A673 (cell line): ENCODE measurements at regions not wholly inside any gene's neighbourhood (a gene's known extent, or its start where the extent isn't known, plus 50 kb on each side); places are given as distances from the start of the nearest gene placed in this dataset.

ENCODE experiments used
- BruUV-seq: library from RNA; stranded (reverse); fragments of 400-500 nt; replicated peaks from 2 replicates; lab custom pipeline; 2021; lab: Mats Ljungman, UMichigan
- CTCF ChIA-PET: fragments of 300-600 bp; sonication (Branson Sonifier 250); formaldehyde crosslinking; loops from one replicate; lab custom pipeline; 2022; ENCODE audit warnings: antibody characterized with exemption; lab: Charles Lee
- POLR2A ChIA-PET: fragments of 300-600 bp; sonication (Branson Sonifier 250); formaldehyde crosslinking; loops from one replicate; lab custom pipeline; 2022; ENCODE audit warnings: antibody characterized with exemption; ENCODE audit not compliant: low non-redundant PET; lab: Charles Lee
- DNase-seq: peaks from one replicate; pipeline ENCODE4 v3.0.0-alpha.2; 2015; ENCODE audit warnings: low spot score
- H3K27ac ChIP-seq: fragments of 200-600 bp; sonication (generic); 2 replicates; pipeline ENCODE4 v1.5.1; 2016; ENCODE audit warnings: mixed run types, low read depth, mild to moderate bottlenecking, mixed read lengths, antibody characterized with exemption, low read length; ENCODE audit not compliant: poor library complexity, severe bottlenecking
- H3K27me3 ChIP-seq: fragments of 200-600 bp; sonication (generic); replicated peaks from 2 replicates; pipeline ENCODE4 v1.6.1; 2017; ENCODE audit warnings: mixed run types, low read depth, mild to moderate bottlenecking, mixed read lengths, antibody characterized with exemption, low read length; ENCODE audit not compliant: insufficient read depth, poor library complexity
- H3K36me3 ChIP-seq: fragments of 200-600 bp; sonication (generic); 2 replicates; pipeline ENCODE4 v1.6.1; 2016; ENCODE audit warnings: mixed run types, mild to moderate bottlenecking, mixed read lengths, antibody characterized with exemption, low read length; ENCODE audit not compliant: insufficient read depth, poor library complexity, severe bottlenecking
- H3K4me1 ChIP-seq: fragments of 200-600 bp; sonication (generic); 2 replicates; pipeline ENCODE4 v1.6.1; 2017; ENCODE audit warnings: mixed run types, mild to moderate bottlenecking, mixed read lengths, antibody characterized with exemption, low read length; ENCODE audit not compliant: insufficient read depth, poor library complexity, severe bottlenecking
- H3K4me3 ChIP-seq: fragments of 200-600 bp; sonication (generic); 2 replicates; pipeline ENCODE4 v1.5.1; 2016; ENCODE audit warnings: low read depth, mixed run types, mild to moderate bottlenecking, mixed read lengths, low read length; ENCODE audit not compliant: poor library complexity, severe bottlenecking
- H3K9me3 ChIP-seq: fragments of 200-600 bp; sonication (generic); 2 replicates; pipeline ENCODE4 v1.6.1; 2016; ENCODE audit warnings: mixed run types, low read depth, mild to moderate bottlenecking, mixed read lengths, antibody characterized with exemption, low read length; ENCODE audit not compliant: poor library complexity, severe bottlenecking
- EZH2 ChIP-seq: fragments of 200-600 bp; sonication (generic); IDR thresholded peaks from 2 replicates; pipeline ENCODE4 v1.6.1; 2017; ENCODE audit warnings: borderline replicate concordance, low read depth, mild to moderate bottlenecking, mixed read lengths, antibody characterized with exemption, low read length; ENCODE audit not compliant: poor library complexity, severe bottlenecking
- intact Hi-C: fragments of 100-400 bp; cut with micrococcal nuclease; formaldehyde crosslinking; loops from one replicate; pipeline ENCODE4 v1.10.0; 2022; ENCODE audit not compliant: unreplicated experiment
- TF ChIP-seq, protein P1 (sequence below): fragments of 300-800, 200-600 bp; sonication (generic); conservative IDR thresholded peaks from 2 replicates; pipeline ENCODE4 v1.5.1; 2017; ENCODE audit warnings: low read depth, mild to moderate bottlenecking, antibody characterized with exemption, low read length, moderate library complexity, mixed read lengths

DNA sequence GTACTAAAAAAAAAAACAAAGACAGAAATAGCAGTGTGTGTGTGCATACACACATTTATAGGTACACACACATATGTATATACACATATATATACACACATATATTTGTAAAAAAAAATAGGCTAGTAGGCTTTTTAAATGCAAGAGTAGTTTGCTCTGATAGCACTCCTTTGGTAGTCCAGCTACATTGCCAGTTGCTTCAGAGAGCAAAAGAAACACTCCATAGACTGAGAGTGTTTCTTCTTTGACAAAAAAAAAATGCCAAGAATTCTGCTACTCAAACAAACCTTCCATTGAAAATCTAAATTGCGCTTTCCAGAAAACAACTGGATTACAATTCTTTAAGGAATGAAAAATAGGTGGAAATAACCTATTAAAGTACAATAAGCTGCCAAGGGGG lies 365.9 kb upstream of the GALNT5 start:
- intact Hi-C loops: loop anchor here (2.0 to 5.0 kb wide), 5 partner anchors 155 to 1514 kb away; no protein-coding TSS in a partner anchor
- Histone ChIP-seq H3K9me3 (no peaks in the 10 kb centered on the region), H3K4me3 (no peak overlapping the region), H3K27ac (no peak overlapping the region), H3K4me1 (no peaks in the 10 kb centered on the region), H3K36me3 (no peaks in the 10 kb centered on the region), H3K27me3 (peaks cover 14% of the 10 kb centered on the region)
- POLR2A ChIA-PET: no interaction called here
- no peak for TF ChIP-seq EZH2
- TF ChIP-seq, protein P1, sequence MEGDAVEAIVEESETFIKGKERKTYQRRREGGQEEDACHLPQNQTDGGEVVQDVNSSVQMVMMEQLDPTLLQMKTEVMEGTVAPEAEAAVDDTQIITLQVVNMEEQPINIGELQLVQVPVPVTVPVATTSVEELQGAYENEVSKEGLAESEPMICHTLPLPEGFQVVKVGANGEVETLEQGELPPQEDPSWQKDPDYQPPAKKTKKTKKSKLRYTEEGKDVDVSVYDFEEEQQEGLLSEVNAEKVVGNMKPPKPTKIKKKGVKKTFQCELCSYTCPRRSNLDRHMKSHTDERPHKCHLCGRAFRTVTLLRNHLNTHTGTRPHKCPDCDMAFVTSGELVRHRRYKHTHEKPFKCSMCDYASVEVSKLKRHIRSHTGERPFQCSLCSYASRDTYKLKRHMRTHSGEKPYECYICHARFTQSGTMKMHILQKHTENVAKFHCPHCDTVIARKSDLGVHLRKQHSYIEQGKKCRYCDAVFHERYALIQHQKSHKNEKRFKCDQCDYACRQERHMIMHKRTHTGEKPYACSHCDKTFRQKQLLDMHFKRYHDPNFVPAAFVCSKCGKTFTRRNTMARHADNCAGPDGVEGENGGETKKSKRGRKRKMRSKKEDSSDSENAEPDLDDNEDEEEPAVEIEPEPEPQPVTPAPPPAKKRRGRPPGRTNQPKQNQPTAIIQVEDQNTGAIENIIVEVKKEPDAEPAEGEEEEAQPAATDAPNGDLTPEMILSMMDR: no peak
- CTCF ChIA-PET: no interaction called here
- DNase-seq: no peak
- no TSS peak for BruUV-seq

DNA sequence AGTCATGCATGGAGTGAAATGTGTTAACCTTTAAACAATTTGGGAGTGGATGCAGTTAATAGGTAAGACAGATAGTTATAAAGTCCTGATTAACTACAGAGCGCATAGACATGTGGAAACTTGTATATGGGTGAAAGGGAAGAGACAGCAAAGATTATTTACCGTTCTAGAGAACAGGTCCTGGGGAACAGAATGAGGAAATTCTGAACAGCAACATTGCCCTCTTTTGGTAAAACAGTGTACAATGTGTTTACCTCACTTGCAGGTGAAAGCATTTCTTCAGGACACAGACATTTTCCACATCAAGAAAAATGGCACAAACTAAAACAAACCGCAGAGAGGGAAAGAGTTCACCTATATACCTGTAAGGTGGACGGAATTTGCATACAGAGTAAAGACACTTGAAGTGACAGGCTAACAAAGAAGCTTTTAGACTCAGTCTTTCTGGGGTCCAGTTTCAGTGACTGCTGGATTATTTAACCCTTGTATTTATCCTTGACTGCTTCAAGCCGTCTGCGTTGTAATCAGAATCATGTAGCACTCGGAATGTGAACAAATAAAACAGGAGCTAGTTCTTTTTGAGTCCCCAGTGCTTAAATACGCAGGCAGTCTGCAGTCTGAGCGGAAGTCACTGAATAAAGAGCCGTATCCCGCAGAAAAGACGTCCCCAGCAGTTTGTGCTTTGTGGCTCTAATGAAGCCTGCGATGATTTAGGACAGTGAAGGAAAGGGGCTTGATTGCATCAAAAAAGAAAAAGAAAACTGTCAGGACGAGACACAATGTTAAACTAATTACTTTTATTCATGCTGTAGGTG lies 364.8 kb upstream of the GALNT5 start:
- peak overlapping the region; percentile 26 for H3K4me3 ChIP-seq
- peak; percentile 61 for DNase-seq
- POLR2A ChIA-PET: no interaction called here
- no peaks in the 10 kb centered on the region for H3K36me3 ChIP-seq
- TF ChIP-seq, protein P1: peak; percentile 67
- TF ChIP-seq EZH2: no peak
- peaks cover 14% of the 10 kb centered on the region for H3K27me3 ChIP-seq
- intact Hi-C loops: loop anchor here (2.0 to 5.0 kb wide), 5 partner anchors 154 to 1515 kb away; no protein-coding TSS in a partner anchor
- CTCF ChIA-PET: interaction anchor here (0.9 kb wide), 1 partner anchor 291 kb away, joined by 10 read pairs; no protein-coding TSS in a partner anchor
- no peaks in the 10 kb centered on the region for H3K9me3 ChIP-seq
- BruUV-seq: no TSS peak
- H3K27ac ChIP-seq: no peak overlapping the region
- no peaks in the 10 kb centered on the region for H3K4me1 ChIP-seq

GRCh38 chr2:156896294-156896693 lies 361.2 kb upstream of the GALNT5 start:
- H3K9me3 ChIP-seq: no peaks in the 10 kb centered on the region
- TF ChIP-seq EZH2: no peak
- H3K36me3 ChIP-seq: no peaks in the 10 kb centered on the region
- no peaks in the 10 kb centered on the region for H3K4me1 ChIP-seq
- DNase-seq: no peak
- intact Hi-C loops: no loop called here
- H3K4me3 ChIP-seq: no peak overlapping the region
- no peak overlapping the region for H3K27ac ChIP-seq
- CTCF ChIA-PET: no interaction called here
- no TSS peak for BruUV-seq
- peaks cover 14% of the 10 kb centered on the region for H3K27me3 ChIP-seq
- POLR2A ChIA-PET: no interaction called here

DNA sequence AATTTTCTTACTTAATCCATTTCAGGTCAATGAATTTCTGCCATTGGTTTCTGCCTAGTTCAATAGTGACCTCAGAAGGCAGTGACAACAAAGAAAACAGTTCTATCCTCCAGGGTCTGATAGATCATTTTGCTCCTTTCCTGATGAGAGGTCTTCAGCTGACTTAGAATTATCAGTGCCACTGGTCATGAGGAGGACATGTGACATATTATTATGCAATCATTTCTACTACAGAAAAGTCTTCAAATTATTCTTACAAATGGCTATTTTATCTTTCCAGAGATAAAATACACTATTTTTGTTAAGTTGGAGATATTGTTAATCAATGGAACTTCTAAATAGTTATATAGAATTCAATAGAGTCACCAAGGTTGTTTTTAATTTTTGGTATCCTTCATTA lies 360.0 kb upstream of the GALNT5 start:
- POLR2A ChIA-PET: no interaction called here
- H3K27ac ChIP-seq: no peak overlapping the region
- no peaks in the 10 kb centered on the region for H3K9me3 ChIP-seq
- H3K27me3 ChIP-seq: peaks cover 14% of the 10 kb centered on the region
- no peak for DNase-seq
- TF ChIP-seq, protein P1: no peak
- TF ChIP-seq EZH2: no peak
- H3K4me3 ChIP-seq: no peak overlapping the region
- CTCF ChIA-PET: no interaction called here
- no peaks in the 10 kb centered on the region for H3K36me3 ChIP-seq
- intact Hi-C loops: no loop called here
- no TSS peak for BruUV-seq
- H3K4me1 ChIP-seq: no peaks in the 10 kb centered on the region
